HCT116 (cell line): ENCODE measurements at regions not wholly inside any gene's neighbourhood (a gene's known extent, or its start where the extent isn't known, plus 50 kb on each side); places are given as distances from the start of the nearest gene placed in this dataset.

Experiments used
- ATAC-seq: fragments of 200-7000 bp; cut with Tn5 transposase; 2 replicates; pipeline ENCODE4 v1.9.1; 2020; ENCODE audit warnings: mild to moderate bottlenecking, moderate library complexity
- BruUV-seq: library from RNA; stranded (reverse); fragments of 400-500 nt; replicated peaks from 2 replicates; lab custom pipeline; 2021; lab: Mats Ljungman, UMichigan
- CTCF ChIA-PET: fragments of 300-600 bp; sonication (Branson Sonifier 250); formaldehyde crosslinking; loops from one replicate; lab custom pipeline; 2021; ENCODE audit warnings: antibody characterized with exemption; lab: Charles Lee
- POLR2A ChIA-PET: fragments of 300-600, 350-600 bp; sonication (Branson Sonifier 250); formaldehyde crosslinking; loops from one replicate; lab custom pipeline; 2021; ENCODE audit warnings: antibody characterized with exemption; lab: Charles Lee
- RAD21 ChIA-PET, 2 experiments: fragments of 300-600 bp; sonication (Branson Sonifier 250); formaldehyde crosslinking; loops; one replicate each; lab custom pipeline; 2023; ENCODE audit warnings: low total read pairs in 2 of 2; ENCODE audit not compliant: uncharacterized antibody in 2 of 2, unreplicated experiment in 2 of 2, low non-redundant PET in 1 of 2; lab: Charles Lee
- DNase-seq: peaks from one replicate; pipeline ENCODE4 v3.0.0-alpha.2; 2010; ENCODE audit warnings: low read depth, low spot score
- H2AFZ ChIP-seq: fragments of 200-600 bp; shearing (Covaris generic), sonication (generic); 2 replicates; pipeline ENCODE4 v1.6.1; 2017; ENCODE audit warnings: low read depth, mixed run types, mixed read lengths, antibody characterized with exemption, low read length; ENCODE audit not compliant: poor library complexity, severe bottlenecking
- H3K27ac ChIP-seq: 2 replicates; pipeline ENCODE4 v1.5.1; 2012; ENCODE audit warnings: low read depth, low read length
- H3K27me3 ChIP-seq: fragments of 200-600 bp; sonication (generic); 2 replicates; pipeline ENCODE4 v1.6.1; 2016; ENCODE audit warnings: mixed run types, low read length, mixed read lengths; ENCODE audit not compliant: insufficient read depth
- H3K36me3 ChIP-seq, 2 experiments: fragments of 200-500 bp in 1 of 2; fragments of 200-600 bp in 1 of 2; sonication (Bioruptor generic) in 1 of 2; sonication (generic) in 1 of 2; 2 replicates each; pipeline versions ENCODE4 v1.5.1 to v1.6.1; 2014 to 2016; ENCODE audit warnings: low read length in 2 of 2, inconsistent platforms in 1 of 2, mixed read lengths in 1 of 2, mixed run types in 1 of 2; ENCODE audit not compliant: insufficient read depth in 2 of 2, control insufficient read depth in 1 of 2
- H3K4me1 ChIP-seq, 2 experiments: fragments of 200-600 bp in 1 of 2; sonication (generic) in 1 of 2; 2 replicates each; pipeline versions ENCODE4 v1.5.1 to v1.6.1; 2012 to 2017; ENCODE audit warnings: low read length in 2 of 2, inconsistent platforms in 1 of 2, mild to moderate bottlenecking in 1 of 2, mixed read lengths in 1 of 2, mixed run types in 1 of 2, moderate library complexity in 1 of 2; ENCODE audit not compliant: insufficient read depth in 2 of 2, control insufficient read depth in 1 of 2
- H3K4me2 ChIP-seq: fragments of 200-600 bp; sonication (generic); 2 replicates; pipeline ENCODE4 v1.6.1; 2017; ENCODE audit warnings: mixed run types, low read length, mixed read lengths
- H3K4me3 ChIP-seq, 2 experiments: fragments of 200-600 bp in 1 of 2; sonication (generic) in 1 of 2; replicated peaks in 1 of 2; 2 replicates each; pipeline ENCODE4 v1.5.1; 2011 to 2016; ENCODE audit warnings: low read length in 2 of 2, control low read depth in 1 of 2, low read depth in 1 of 2, mild to moderate bottlenecking in 1 of 2, mixed read lengths in 1 of 2, mixed run types in 1 of 2
- H3K79me2 ChIP-seq: fragments of 200-600 bp; sonication (generic); 2 replicates; pipeline ENCODE4 v1.6.1; 2017; ENCODE audit warnings: mild to moderate bottlenecking, mixed run types, low read length, moderate library complexity, mixed read lengths; ENCODE audit not compliant: insufficient read depth
- H3K9ac ChIP-seq: fragments of 200-600 bp; sonication (generic); 2 replicates; pipeline ENCODE4 v1.6.1; 2016; ENCODE audit warnings: low read length, mixed read lengths
- H3K9me2 ChIP-seq: fragments of 200-600 bp; sonication (generic), shearing (Covaris generic); 2 replicates; pipeline ENCODE4 v1.6.1; 2017; ENCODE audit warnings: mixed run types, mild to moderate bottlenecking, moderate library complexity; ENCODE audit not compliant: insufficient read depth
- H3K9me3 ChIP-seq, 2 experiments: fragments of 200-500 bp in 1 of 2; fragments of 200-600 bp in 1 of 2; sonication (Bioruptor generic) in 1 of 2; sonication (generic) in 1 of 2; 2 replicates each; pipeline ENCODE4 v1.6.1; 2014 to 2017; ENCODE audit warnings: low read length in 2 of 2, mixed read lengths in 2 of 2, inconsistent platforms in 1 of 2, low read depth in 1 of 2, mild to moderate bottlenecking in 1 of 2, mixed run types in 1 of 2, moderate library complexity in 1 of 2; ENCODE audit not compliant: control insufficient read depth in 1 of 2, insufficient read depth in 1 of 2
- H4K20me1 ChIP-seq: fragments of 200-600 bp; sonication (generic), shearing (Covaris generic); 2 replicates; pipeline ENCODE4 v1.6.1; 2017; ENCODE audit warnings: mixed run types, mild to moderate bottlenecking, moderate library complexity; ENCODE audit not compliant: insufficient read depth
- ATF3 ChIP-seq: IDR thresholded peaks from 2 replicates; pipeline ENCODE4 v1.6.1; 2012
- CBX3 ChIP-seq: IDR thresholded peaks from 2 replicates; pipeline ENCODE4 v1.6.1; 2012; ENCODE audit warnings: low read depth
- CEBPB ChIP-seq: IDR thresholded peaks from 2 replicates; pipeline ENCODE4 v1.6.1; 2012; ENCODE audit warnings: low read depth
- EGR1 ChIP-seq: IDR thresholded peaks from 2 replicates; pipeline ENCODE4 v1.6.1; 2012; ENCODE audit warnings: low read depth
- ELF1 ChIP-seq: IDR thresholded peaks from 2 replicates; pipeline ENCODE4 v1.6.1; 2012; ENCODE audit warnings: low read depth, borderline replicate concordance
- EZH2phosphoT487 ChIP-seq: fragments of 200-600 bp; IDR thresholded peaks from 2 replicates; pipeline ENCODE4 v1.6.1; 2018; ENCODE audit warnings: antibody characterized with exemption, borderline replicate concordance
- FOSL1 ChIP-seq: IDR thresholded peaks from 2 replicates; pipeline ENCODE4 v1.6.1; 2012; ENCODE audit warnings: low read depth
- JUND ChIP-seq: IDR thresholded peaks from 2 replicates; pipeline ENCODE4 v1.6.1; 2012
- MAX ChIP-seq: IDR thresholded peaks from 2 replicates; pipeline ENCODE4 v1.6.1; 2012
- POLR2AphosphoS5 ChIP-seq: IDR thresholded peaks from 2 replicates; pipeline ENCODE4 v1.6.1; 2011; ENCODE audit warnings: mild to moderate bottlenecking, low read depth, low read length, moderate library complexity
- RAD21 ChIP-seq: IDR thresholded peaks from 2 replicates; pipeline ENCODE4 v1.6.1; 2012; ENCODE audit warnings: low read depth, mild to moderate bottlenecking
- REST ChIP-seq: IDR thresholded peaks from 2 replicates; pipeline ENCODE4 v1.6.1; 2012; ENCODE audit warnings: low read depth
- SIN3A ChIP-seq: IDR thresholded peaks from 2 replicates; pipeline ENCODE4 v1.6.1; 2012; ENCODE audit warnings: low read depth
- SP1 ChIP-seq: IDR thresholded peaks from 2 replicates; pipeline ENCODE4 v1.6.1; 2012; ENCODE audit warnings: low read depth
- TCF7L2 ChIP-seq: IDR thresholded peaks from 2 replicates; pipeline ENCODE4 v1.7.0; 2011; ENCODE audit warnings: borderline replicate concordance, inconsistent platforms; ENCODE audit not compliant: insufficient read depth, insufficient read length; ENCODE audit errors: extremely low read depth
- YY1 ChIP-seq: IDR thresholded peaks from 2 replicates; pipeline ENCODE4 v1.6.1; 2011; ENCODE audit warnings: low read length, low read depth, moderate library complexity, mild to moderate bottlenecking; ENCODE audit not compliant: insufficient replicate concordance; ENCODE audit errors: extremely low read depth
- ZFX ChIP-seq: fragments of 450-650 bp; IDR thresholded peaks from 2 replicates; pipeline ENCODE4 v1.6.1; 2017
- ZNF274 ChIP-seq: fragments of 200-500 bp; sonication (Bioruptor generic); IDR thresholded peaks from 2 replicates; pipeline ENCODE4 v1.6.1; 2014; ENCODE audit warnings: mild to moderate bottlenecking, low read depth, low read length, inconsistent platforms
- intact Hi-C: fragments of 100-400 bp; cut with micrococcal nuclease; formaldehyde crosslinking; loops from 2 replicates; pipeline ENCODE4 v1.10.0; 2022
- TF ChIP-seq, protein P1 (sequence below), 3 experiments: fragments of 200-600 bp in 1 of 3; sonication (generic) in 1 of 3; IDR thresholded peaks in 2 of 3; conservative IDR thresholded peaks in 1 of 3; 2 replicates each; pipeline ENCODE4 v1.5.1; 2012 to 2017; ENCODE audit warnings: low read depth in 2 of 3, low read length in 2 of 3, antibody characterized with exemption in 1 of 3, borderline replicate concordance in 1 of 3, control low read depth in 1 of 3, mild to moderate bottlenecking in 1 of 3, mixed read lengths in 1 of 3, mixed run types in 1 of 3, moderate library complexity in 1 of 3; ENCODE audit not compliant: insufficient read depth in 1 of 3
- TF ChIP-seq, protein P2 (sequence below): IDR thresholded peaks from 2 replicates; pipeline ENCODE4 v1.6.1; 2011; ENCODE audit warnings: mild to moderate bottlenecking, low read length, moderate library complexity; ENCODE audit not compliant: insufficient replicate concordance; ENCODE audit errors: extremely low read depth

GRCh38 chr12:75712223-75712622, 200.8 kb upstream of the KRR1 start:
- ChIA-PET RAD21 (interaction anchor here in 1 of 2 experiments (1.1 kb wide), 1 partner anchor 12 kb away, joined by 4 read pairs; no protein-coding TSS in a partner anchor), CTCF (interaction anchor here (1.5 kb wide), 1 partner anchor 13 kb away, joined by 5 read pairs; no protein-coding TSS in a partner anchor), POLR2A (interaction anchor here (1.0 to 11.0 kb wide), 14 partner anchors 8 to 622 kb away, joined by 3 to 89 read pairs (median 6); no protein-coding TSS in a partner anchor)
- H3K36me3 ChIP-seq, result no peaks in the 10 kb centered on the region
- no peaks in the 10 kb centered on the region for H3K9me2 ChIP-seq
- peaks cover 11% of the 10 kb centered on the region; the same call in 1 of the 2 replicates for H3K79me2 ChIP-seq
- no TSS peak for BruUV-seq
- H3K27me3 ChIP-seq, result no peaks in the 10 kb centered on the region
- H3K4me3 ChIP-seq, result no peak overlapping the region; a peak in 1 of 4 replicates
- peak overlapping the region; percentile 47 for H3K9ac ChIP-seq
- ATAC-seq, result peak; percentile 17
- H3K4me2 ChIP-seq, result peak overlapping the region; percentile 52
- peaks cover 89 to 99% of the 10 kb centered on the region in 2 experiments for H3K4me1 ChIP-seq
- no peak overlapping the region for H2AFZ ChIP-seq
- no peaks in the 10 kb centered on the region for H4K20me1 ChIP-seq
- H3K27ac ChIP-seq, result peak overlapping the region; percentile 100
- no peaks in the 10 kb centered on the region for H3K9me3 ChIP-seq
- DNase-seq, result peak; percentile 95
- intact Hi-C loops, result loop anchor here (5.0 kb wide), 1 partner anchor 740 kb away; no protein-coding TSS in a partner anchor
- peak; percentile 16; the same call in 1 of the 2 replicates for TF ChIP-seq ELF1
- TF ChIP-seq YY1, result peak; percentile 10
- TF ChIP-seq ZNF274, result no peak
- TF ChIP-seq RAD21, result peak; percentile 44
- TF ChIP-seq, protein P1, sequence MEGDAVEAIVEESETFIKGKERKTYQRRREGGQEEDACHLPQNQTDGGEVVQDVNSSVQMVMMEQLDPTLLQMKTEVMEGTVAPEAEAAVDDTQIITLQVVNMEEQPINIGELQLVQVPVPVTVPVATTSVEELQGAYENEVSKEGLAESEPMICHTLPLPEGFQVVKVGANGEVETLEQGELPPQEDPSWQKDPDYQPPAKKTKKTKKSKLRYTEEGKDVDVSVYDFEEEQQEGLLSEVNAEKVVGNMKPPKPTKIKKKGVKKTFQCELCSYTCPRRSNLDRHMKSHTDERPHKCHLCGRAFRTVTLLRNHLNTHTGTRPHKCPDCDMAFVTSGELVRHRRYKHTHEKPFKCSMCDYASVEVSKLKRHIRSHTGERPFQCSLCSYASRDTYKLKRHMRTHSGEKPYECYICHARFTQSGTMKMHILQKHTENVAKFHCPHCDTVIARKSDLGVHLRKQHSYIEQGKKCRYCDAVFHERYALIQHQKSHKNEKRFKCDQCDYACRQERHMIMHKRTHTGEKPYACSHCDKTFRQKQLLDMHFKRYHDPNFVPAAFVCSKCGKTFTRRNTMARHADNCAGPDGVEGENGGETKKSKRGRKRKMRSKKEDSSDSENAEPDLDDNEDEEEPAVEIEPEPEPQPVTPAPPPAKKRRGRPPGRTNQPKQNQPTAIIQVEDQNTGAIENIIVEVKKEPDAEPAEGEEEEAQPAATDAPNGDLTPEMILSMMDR (IDR thresholded peaks at IDR 0.05 in 2 of 3, conservative IDR thresholded peaks at IDR 0.05 in 1 of 3; ENCODE audit: borderline replicate concordance in 1 of 3, insufficient read depth in 1 of 3, low read depth in 2 of 3, low read length in 2 of 3), result no peak
- TF ChIP-seq MAX, result no peak; the same call in 1 of the 2 replicates
- TF ChIP-seq JUND, result peak; percentile 94
- TF ChIP-seq SIN3A, result peak; percentile 49; the same call in 1 of the 2 replicates
- peak; percentile 95 for TF ChIP-seq TCF7L2
- TF ChIP-seq EZH2phosphoT487, result no peak
- TF ChIP-seq CBX3, result peak; percentile 79
- peak; percentile 71; the same call in 1 of the 2 replicates for TF ChIP-seq POLR2AphosphoS5
- no peak for TF ChIP-seq EGR1
- peak; percentile 82 for TF ChIP-seq CEBPB
- TF ChIP-seq ZFX, result no peak
- TF ChIP-seq ATF3, result no peak; the same call in 1 of the 2 replicates
- TF ChIP-seq FOSL1, result peak; percentile 74
- peak; percentile 98 for TF ChIP-seq SP1
- TF ChIP-seq REST, result no peak
- TF ChIP-seq, protein P2, sequence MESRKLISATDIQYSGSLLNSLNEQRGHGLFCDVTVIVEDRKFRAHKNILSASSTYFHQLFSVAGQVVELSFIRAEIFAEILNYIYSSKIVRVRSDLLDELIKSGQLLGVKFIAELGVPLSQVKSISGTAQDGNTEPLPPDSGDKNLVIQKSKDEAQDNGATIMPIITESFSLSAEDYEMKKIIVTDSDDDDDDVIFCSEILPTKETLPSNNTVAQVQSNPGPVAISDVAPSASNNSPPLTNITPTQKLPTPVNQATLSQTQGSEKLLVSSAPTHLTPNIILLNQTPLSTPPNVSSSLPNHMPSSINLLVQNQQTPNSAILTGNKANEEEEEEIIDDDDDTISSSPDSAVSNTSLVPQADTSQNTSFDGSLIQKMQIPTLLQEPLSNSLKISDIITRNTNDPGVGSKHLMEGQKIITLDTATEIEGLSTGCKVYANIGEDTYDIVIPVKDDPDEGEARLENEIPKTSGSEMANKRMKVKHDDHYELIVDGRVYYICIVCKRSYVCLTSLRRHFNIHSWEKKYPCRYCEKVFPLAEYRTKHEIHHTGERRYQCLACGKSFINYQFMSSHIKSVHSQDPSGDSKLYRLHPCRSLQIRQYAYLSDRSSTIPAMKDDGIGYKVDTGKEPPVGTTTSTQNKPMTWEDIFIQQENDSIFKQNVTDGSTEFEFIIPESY, result no peak
